ENCODE measurements at regions not wholly inside any gene's neighbourhood (a gene's known extent, or its start where the extent isn't known, plus 50 kb on each side); places are given as distances from the start of the nearest gene placed in this dataset.

GRCh38 chr10:44180321-44181168 lies 204.4 kb downstream of the CXCL12 start:
- no peak for DNase-seq (ENCODE audit: low read depth in 4 of 4, low spot score in 3 of 4)

- no peak for DNase-seq (ENCODE audit: low read depth in 4 of 4, low spot score in 3 of 4)
Measured at GRCh38 chr10:44178856-44179255, 206.0 kb downstream of the CXCL12 start.

GRCh38 chr10:44178281-44178680 lies 206.6 kb downstream of the CXCL12 start:
- DNase-seq (ENCODE audit: low read depth in 4 of 4, low spot score in 3 of 4) = no peak

- no peak for DNase-seq (ENCODE audit: low read depth in 4 of 4, low spot score in 3 of 4)
Measured at GRCh38 chr10:44177610-44178009, 207.3 kb downstream of the CXCL12 start.

GRCh38 chr10:44176311-44176710 lies 208.6 kb downstream of the CXCL12 start:
- DNase-seq (ENCODE audit: low read depth in 4 of 4, low spot score in 3 of 4) = peak in 1 of 4 donors; percentile 12

GRCh38 chr10:44173608-44173894 lies 211.3 kb downstream of the CXCL12 start:
- DNase-seq (ENCODE audit: low read depth in 4 of 4, low spot score in 3 of 4) = no peak

GRCh38 chr10:44172883-44173607 lies 211.9 kb downstream of the CXCL12 start:
- no peak for DNase-seq (ENCODE audit: low read depth in 4 of 4, low spot score in 3 of 4)

- DNase-seq (ENCODE audit: low read depth in 4 of 4, low spot score in 3 of 4) = no peak
Measured at GRCh38 chr10:44171765-44172164, 213.1 kb downstream of the CXCL12 start.

GRCh38 chr10:44168478-44168877 lies 216.4 kb downstream of the CXCL12 start:
- DNase-seq (ENCODE audit: low read depth in 4 of 4, low spot score in 3 of 4) = no peak

GRCh38 chr10:44167752-44168151 lies 217.1 kb downstream of the CXCL12 start:
- DNase-seq (ENCODE audit: low read depth in 4 of 4, low spot score in 3 of 4) = no peak

GRCh38 chr10:44166441-44166840 lies 218.5 kb downstream of the CXCL12 start:
- no peak for DNase-seq (ENCODE audit: low read depth in 4 of 4, low spot score in 3 of 4)

- no peak for DNase-seq (ENCODE audit: low read depth in 4 of 4, low spot score in 3 of 4)
Measured at GRCh38 chr10:44164251-44164956, 220.5 kb downstream of the CXCL12 start.

- no peak for DNase-seq (ENCODE audit: low read depth in 4 of 4, low spot score in 3 of 4)
Measured at GRCh38 chr10:44161184-44161583, 223.7 kb downstream of the CXCL12 start.

GRCh38 chr10:44157574-44157973 lies 227.3 kb downstream of the CXCL12 start:
- DNase-seq (ENCODE audit: low read depth in 4 of 4, low spot score in 3 of 4) = no peak

- no peak for DNase-seq (ENCODE audit: low read depth in 4 of 4, low spot score in 3 of 4)
Measured at GRCh38 chr10:44154956-44155355, 229.9 kb downstream of the CXCL12 start.

GRCh38 chr10:44153918-44154670 lies 230.8 kb downstream of the CXCL12 start:
- no peak for DNase-seq (ENCODE audit: low read depth in 4 of 4, low spot score in 3 of 4)

- no peak for DNase-seq (ENCODE audit: low read depth in 4 of 4, low spot score in 3 of 4)
Measured at GRCh38 chr10:44143556-44143955, 241.3 kb downstream of the CXCL12 start.

- DNase-seq (ENCODE audit: low read depth in 4 of 4, low spot score in 3 of 4) = no peak
Measured at GRCh38 chr10:44132361-44133289, 252.3 kb downstream of the CXCL12 start.

- no peak for DNase-seq (ENCODE audit: low read depth in 4 of 4, low spot score in 3 of 4)
Measured at GRCh38 chr10:44126291-44126717, 258.6 kb downstream of the CXCL12 start.

- no peak for DNase-seq (ENCODE audit: low read depth in 4 of 4, low spot score in 3 of 4)
Measured at GRCh38 chr10:44125879-44126278, 259.0 kb downstream of the CXCL12 start.
